Stimulated activated memory B cell treated with anti-CD40 and anti-IgM and Interleukin-4, amounts not matched to agents 10 μg/mL and 1 μg/mL and 100 μg/mL, for 72 hours (primary cell): ENCODE measurements at regions not wholly inside any gene's neighbourhood (a gene's known extent, or its start where the extent isn't known, plus 50 kb on each side); places are given as distances from the start of the nearest gene placed in this dataset.

ENCODE experiments used
- ATAC-seq: fragments of 150-1000 bp; cut with Tn5 transposase; 2 replicates; pipeline ENCODE4 v1.10.0; 2021
- H3K27ac Mint-ChIP-seq: one replicate; pipeline ENCODE4 v1.8.0; 2022; ENCODE audit warnings: mild to moderate bottlenecking, mixed read lengths
- H3K27me3 Mint-ChIP-seq: one replicate; pipeline ENCODE4 v1.8.0; 2022; ENCODE audit warnings: mixed read lengths
- H3K36me3 Mint-ChIP-seq: one replicate; pipeline ENCODE4 v1.8.0; 2022; ENCODE audit warnings: mixed read lengths
- H3K4me1 Mint-ChIP-seq: one replicate; pipeline ENCODE4 v1.8.0; 2022; ENCODE audit warnings: mixed read lengths
- H3K4me3 Mint-ChIP-seq: one replicate; pipeline ENCODE4 v1.8.0; 2022; ENCODE audit warnings: mild to moderate bottlenecking, moderate library complexity, mixed read lengths
- H3K9me3 Mint-ChIP-seq: one replicate; pipeline ENCODE4 v1.8.0; 2022; ENCODE audit warnings: mixed read lengths

DNA sequence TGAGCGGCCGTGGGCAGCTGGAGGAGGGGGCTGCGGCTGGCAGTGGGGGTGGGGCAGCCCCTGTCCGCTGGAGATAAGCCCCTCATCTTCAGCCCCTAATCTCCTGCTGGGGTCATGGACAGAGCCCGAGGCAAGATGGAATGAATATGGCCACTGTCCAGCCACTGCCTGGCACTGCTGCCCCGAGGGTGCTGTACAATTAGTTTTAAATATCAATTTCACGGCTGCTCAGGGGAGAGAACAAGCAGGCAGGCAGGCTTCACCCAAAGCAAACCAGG is 64.1 kb upstream of the NKX1-1 start:
- H3K4me1 Mint-ChIP-seq, result no peaks in the 10 kb centered on the region
- peaks cover 14% of the 10 kb centered on the region for H3K9me3 Mint-ChIP-seq
- no peak overlapping the region for H3K4me3 Mint-ChIP-seq
- H3K27ac Mint-ChIP-seq, result no peak overlapping the region
- ATAC-seq, result no peak
- no peaks in the 10 kb centered on the region for H3K36me3 Mint-ChIP-seq
- peaks cover 25% of the 10 kb centered on the region for H3K27me3 Mint-ChIP-seq

DNA sequence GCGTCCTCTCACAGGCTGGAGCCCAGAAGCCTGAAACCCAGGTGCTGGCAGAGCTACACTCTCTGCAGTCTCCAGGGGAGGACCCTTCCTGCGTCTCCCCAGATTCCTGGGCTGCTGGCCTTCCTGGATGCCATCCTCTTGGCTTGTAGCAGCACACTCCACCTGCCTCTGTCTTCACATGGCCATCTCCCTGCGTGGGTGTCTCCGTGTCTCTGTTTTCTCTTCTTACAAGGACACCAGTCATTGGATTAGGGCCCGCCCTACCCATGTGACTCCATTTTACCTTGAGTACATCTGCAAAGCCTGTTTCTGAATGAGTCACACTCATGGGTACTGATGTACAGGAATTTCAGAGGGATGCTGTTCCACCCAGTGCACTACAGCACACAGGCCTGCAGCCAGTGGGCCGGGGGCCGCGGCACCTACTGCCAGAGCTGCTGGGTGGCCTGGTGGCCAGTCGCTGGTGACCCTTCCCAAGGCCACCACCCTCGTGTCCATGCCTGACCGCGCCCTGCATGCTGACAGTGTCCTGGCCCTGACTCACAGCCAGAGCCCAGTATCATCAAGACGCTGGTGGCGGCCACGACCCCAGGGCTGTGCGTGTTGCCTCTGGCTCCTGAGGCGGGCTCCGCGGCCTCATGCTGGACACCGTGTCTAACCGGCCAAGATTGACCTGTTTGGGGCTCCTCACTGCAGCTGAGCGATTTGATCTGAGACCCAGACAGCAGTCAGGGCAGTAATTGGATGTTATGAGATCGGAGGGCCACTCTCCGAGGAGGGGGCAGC is 63.6 kb upstream of the NKX1-1 start:
- H3K27ac Mint-ChIP-seq, result no peak overlapping the region
- no peaks in the 10 kb centered on the region for H3K36me3 Mint-ChIP-seq
- no peaks in the 10 kb centered on the region for H3K4me1 Mint-ChIP-seq
- H3K9me3 Mint-ChIP-seq, result peaks cover 13% of the 10 kb centered on the region
- H3K4me3 Mint-ChIP-seq, result no peak overlapping the region
- H3K27me3 Mint-ChIP-seq, result peaks cover 20% of the 10 kb centered on the region
- no peak for ATAC-seq

DNA sequence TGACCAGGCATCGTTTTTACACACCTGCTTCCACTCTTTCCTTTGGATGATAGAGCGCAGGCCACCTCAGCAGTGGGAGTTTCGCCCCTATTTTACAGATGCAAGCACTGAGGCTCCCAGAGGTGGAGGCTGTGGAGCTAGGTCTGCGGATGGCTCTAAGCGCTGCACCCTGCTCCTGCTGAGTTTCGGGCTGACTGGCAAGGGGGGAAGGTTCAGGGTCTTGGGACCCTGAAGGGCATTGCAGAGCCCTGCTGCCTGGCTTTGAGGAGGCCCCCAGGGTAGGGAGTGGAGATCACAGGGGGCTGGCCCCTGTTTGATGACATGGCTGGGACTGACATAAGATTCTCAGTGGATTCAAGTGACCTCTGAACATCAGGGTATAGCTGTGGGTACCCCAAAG is 62.8 kb upstream of the NKX1-1 start:
- Mint-ChIP-seq H3K4me3 (no peak overlapping the region), H3K27me3 (peaks cover 13% of the 10 kb centered on the region), H3K4me1 (no peaks in the 10 kb centered on the region), H3K27ac (no peak overlapping the region), H3K36me3 (no peaks in the 10 kb centered on the region), H3K9me3 (peaks cover 13% of the 10 kb centered on the region)
- no peak for ATAC-seq

DNA sequence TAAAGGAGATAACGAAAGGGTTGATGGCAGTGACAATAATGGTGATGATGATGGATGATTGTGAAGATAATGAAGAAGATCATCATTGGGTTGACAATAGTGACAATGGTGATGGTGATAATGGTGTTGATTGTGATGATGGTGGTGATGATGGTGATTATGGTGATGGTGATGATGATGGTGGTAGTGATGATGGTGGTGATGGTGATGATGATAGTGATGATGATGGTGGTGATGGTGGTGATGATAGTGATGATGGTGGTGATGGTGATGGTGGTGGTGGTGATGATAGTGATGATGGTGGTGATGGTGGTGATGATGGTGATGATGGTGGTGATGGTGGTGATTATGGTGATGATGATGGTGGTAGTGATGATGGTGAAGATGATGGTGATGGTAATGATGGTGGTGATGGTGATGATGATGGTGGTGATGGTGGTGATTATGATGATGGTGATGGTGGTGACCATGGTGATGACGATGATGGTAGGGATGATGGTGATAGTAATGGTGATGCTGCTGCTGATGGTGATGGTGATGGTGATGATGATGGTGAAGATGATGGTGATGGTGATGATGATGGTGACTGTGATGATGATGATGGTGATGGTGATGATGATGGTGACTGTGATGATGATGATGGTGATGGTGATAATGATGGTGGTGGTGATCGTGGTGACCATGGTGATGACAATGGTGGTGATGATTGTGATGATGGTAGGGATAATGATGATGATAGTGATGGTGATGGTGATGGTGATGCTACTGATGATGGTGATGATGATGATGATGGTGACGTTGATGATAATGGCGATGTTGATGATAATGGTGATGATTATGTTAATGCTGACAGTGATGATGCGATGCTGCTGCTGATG is 61.6 kb upstream of the NKX1-1 start:
- H3K4me3 Mint-ChIP-seq, result no peak overlapping the region
- ATAC-seq, result no peak
- no peak overlapping the region for H3K27ac Mint-ChIP-seq
- peaks cover 13% of the 10 kb centered on the region for H3K9me3 Mint-ChIP-seq
- peaks cover 5% of the 10 kb centered on the region for H3K27me3 Mint-ChIP-seq
- no peaks in the 10 kb centered on the region for H3K36me3 Mint-ChIP-seq
- no peaks in the 10 kb centered on the region for H3K4me1 Mint-ChIP-seq

DNA sequence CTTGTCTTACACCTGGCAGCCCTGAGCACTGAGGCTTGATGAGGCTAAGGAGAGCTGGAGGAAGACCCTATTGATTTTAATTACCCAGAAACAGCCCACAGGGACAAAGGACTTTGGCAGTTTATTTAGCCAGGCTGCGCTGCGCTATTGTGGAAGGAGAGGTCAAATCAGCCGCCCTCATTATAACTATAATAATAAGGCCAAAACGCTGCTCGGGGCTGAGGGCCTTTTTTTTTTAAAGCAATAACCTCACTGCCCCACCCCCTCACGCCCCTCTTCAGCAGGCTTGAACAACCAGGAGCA is 60.6 kb upstream of the NKX1-1 start:
- H3K4me3 Mint-ChIP-seq, result no peak overlapping the region
- no peaks in the 10 kb centered on the region for H3K4me1 Mint-ChIP-seq
- ATAC-seq, result no peak
- H3K9me3 Mint-ChIP-seq, result peaks cover 13% of the 10 kb centered on the region
- no peaks in the 10 kb centered on the region for H3K36me3 Mint-ChIP-seq
- H3K27me3 Mint-ChIP-seq, result peaks cover 10% of the 10 kb centered on the region
- H3K27ac Mint-ChIP-seq, result no peak overlapping the region

DNA sequence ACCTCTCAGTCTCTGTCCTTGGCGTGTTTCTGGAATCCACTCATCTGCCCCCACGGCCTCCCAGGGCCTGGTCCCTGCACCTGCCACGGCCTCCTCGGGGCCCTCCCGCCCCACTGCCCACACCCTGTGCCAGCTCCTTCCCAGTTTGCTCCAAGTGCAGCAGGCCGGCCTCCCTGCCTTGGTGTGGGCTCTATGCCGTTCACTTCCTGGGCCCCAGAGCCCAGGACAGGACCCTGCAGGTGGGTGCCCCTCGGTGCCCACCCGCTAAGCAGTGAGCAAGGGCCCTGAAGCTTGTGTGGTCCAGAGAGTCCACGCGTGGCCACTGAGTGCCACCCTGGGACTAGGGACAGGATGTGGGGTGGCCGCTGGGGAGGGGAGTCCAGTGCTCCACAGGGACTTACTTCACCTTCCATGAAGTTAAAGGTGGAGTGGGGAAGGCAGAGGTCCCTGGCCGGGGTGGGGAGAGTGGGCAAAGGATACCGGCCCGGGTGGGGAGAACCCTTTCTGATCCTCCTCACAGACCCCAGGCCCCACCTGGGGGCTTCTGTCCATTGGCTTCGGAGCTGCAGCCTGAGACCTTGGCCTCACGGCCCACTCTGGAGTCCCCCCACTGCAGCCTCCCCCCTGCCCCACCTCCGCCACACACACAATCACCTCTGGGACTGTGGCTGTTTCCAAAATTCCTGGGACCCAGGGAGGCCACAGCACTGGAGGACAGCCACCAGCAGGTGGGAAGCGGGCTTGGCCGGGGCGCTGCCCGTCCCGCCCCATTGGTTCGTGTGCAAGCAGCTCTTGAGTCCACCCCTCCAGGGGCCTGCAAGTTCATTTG is 60.0 kb upstream of the NKX1-1 start:
- no peaks in the 10 kb centered on the region for H3K4me1 Mint-ChIP-seq
- no peak overlapping the region for H3K4me3 Mint-ChIP-seq
- no peaks in the 10 kb centered on the region for H3K36me3 Mint-ChIP-seq
- ATAC-seq, result no peak
- peaks cover 16% of the 10 kb centered on the region for H3K27me3 Mint-ChIP-seq
- H3K27ac Mint-ChIP-seq, result no peak overlapping the region
- peaks cover 13% of the 10 kb centered on the region for H3K9me3 Mint-ChIP-seq

DNA sequence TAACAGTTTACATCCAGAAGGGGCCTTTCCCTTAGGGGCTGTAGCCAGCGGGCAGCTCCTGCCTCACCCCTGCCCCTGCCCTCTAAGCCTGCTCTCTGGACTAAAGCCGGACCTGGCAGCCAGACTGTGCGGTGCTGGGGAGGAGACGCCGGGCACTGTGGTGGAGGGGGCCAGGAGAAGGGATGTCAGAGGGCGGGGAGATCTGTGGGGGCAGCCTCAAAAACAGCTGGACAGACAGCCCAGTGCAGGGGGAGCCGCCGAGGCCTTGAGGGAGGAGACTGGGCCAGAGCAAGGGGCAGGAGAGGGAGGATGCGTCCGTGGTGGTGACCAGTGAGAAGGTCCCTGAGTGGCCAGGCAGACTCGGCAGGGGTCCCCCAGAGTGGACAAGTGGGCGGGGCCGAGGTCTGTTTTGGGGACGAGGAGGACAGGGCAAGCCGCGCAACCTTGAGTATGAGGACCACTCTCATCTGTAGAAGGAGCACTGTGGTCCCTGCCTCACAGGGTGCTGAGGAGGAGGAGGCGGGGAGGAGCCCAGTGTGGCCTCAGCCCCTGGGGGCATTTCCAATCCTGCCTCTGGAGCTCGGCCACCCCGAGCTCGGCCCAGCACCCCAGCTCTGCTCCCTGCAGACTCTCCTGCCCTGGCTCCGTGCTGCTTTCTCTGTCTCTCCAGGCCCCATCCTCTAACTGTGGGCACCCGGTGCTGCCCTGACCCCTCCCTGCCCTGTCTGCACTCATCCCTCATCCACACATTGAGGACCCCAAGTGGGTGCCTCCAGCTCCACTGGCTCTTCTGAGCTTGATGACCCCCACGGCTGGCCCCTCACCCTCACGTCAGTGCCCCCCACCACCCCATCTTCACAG is 59.2 kb upstream of the NKX1-1 start:
- Mint-ChIP-seq H3K4me3 (no peak overlapping the region), H3K27ac (no peak overlapping the region), H3K27me3 (peaks cover 24% of the 10 kb centered on the region), H3K9me3 (peaks cover 13% of the 10 kb centered on the region), H3K36me3 (no peaks in the 10 kb centered on the region), H3K4me1 (no peaks in the 10 kb centered on the region)
- no peak for ATAC-seq

DNA sequence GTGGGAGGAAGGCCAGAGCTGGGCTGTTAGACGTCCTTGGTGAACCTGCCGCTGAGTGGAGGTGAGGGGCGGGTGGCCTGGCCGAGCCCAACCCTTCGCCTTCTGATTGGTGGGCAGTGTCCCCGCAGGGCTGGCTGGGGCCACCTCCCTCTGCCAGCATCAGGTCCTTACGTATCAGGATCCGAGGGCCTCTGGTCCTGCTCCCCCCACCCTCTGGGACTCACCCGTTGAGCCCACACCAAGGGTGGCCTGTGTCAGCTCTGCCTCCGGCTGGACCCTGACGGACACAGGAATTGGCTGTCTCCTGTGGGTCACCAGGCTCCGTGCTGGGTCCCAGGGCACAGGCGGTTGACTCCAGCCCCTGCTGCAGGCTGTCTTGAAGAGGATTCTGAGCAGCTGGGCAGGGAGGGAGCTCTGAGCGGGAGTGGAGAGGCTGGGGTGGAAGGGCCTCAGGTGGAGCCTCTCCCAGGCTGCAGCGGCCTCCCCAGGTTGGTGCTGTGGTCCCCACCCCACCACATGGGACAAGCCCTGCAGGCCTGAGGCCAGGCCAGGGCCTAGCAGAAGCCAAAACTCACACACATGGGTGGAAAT is 58.4 kb upstream of the NKX1-1 start:
- Mint-ChIP-seq H3K36me3 (no peaks in the 10 kb centered on the region), H3K27me3 (peaks cover 30% of the 10 kb centered on the region), H3K9me3 (peaks cover 13% of the 10 kb centered on the region), H3K27ac (no peak overlapping the region), H3K4me1 (no peaks in the 10 kb centered on the region), H3K4me3 (no peak overlapping the region)
- ATAC-seq, result no peak

DNA sequence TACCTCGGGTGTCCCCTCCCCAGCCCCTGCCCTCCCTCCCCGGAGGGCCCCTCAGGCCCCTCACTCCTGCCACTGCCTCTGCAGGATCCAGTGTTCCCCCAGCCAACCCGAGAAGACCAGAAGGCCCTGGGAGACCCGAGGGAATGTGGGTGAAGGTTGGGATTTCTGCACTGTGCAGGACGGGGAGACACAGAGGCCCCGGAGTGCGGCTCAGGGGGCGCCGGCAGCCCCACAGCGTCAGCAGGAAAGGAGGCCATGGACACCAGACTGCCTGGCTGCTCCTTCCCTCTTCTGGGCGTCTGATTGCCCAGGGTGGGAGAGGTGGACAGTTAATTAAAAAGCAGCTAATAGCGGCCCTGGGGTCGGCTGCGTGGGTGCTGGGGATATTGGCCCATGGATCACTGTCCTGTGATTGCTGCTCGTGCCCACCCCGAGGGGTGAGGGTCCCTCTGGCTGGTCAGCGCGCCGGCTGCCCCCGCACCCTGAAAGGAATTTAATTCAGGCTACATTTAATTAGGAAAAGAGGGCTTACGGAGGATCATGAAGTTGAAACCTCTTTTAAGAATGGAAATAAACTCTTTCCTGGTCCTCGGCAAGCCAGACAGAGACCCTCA is 57.8 kb upstream of the NKX1-1 start:
- Mint-ChIP-seq H3K4me1 (no peaks in the 10 kb centered on the region), H3K36me3 (no peaks in the 10 kb centered on the region), H3K27ac (no peak overlapping the region), H3K9me3 (peaks cover 13% of the 10 kb centered on the region), H3K4me3 (no peak overlapping the region), H3K27me3 (peaks cover 30% of the 10 kb centered on the region)
- no peak for ATAC-seq

DNA sequence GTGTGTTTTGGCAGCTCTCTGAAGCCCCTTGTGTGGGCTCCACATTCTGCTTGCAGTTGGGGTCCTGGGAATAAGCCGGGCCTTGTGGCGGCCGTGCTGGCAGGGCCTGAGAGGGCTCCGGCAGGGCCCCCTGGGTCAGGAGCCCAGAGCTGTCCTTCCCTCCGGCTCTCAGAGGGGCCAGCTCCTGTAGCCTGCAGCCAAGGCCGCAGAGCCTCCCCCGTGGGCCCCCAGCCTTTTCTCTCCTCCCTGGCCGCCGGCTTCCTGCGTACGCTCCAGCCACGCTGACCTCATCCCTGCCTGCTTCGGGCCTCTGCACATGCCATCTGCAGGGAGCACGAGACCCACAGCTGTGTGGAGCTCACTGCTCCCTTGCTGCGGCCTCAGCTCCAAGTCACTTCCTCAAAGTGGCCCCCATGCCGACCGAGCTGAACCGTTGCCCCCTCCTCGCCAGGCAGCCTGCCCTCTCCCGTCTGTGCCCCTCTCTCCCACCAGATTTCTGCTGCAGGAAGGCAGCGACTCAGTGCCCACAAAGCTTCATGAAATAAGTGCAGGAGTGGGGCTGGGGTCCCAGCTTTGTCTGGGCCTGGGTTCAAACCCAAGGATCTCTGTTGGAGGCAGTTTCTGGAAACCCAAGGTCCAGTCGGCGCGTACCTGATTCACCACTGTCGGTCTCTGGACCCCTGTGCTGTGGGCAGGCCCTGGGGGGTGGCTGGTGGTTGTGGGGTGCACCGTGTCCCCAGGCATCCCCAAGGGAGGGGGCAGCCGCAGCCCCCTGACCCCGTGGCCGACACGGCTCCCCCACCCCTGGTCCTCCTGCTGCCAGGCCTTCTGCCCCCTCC is 57.1 kb upstream of the NKX1-1 start:
- H3K9me3 Mint-ChIP-seq, result peaks cover 13% of the 10 kb centered on the region
- H3K4me1 Mint-ChIP-seq, result no peaks in the 10 kb centered on the region
- ATAC-seq, result no peak
- peaks cover 37% of the 10 kb centered on the region for H3K27me3 Mint-ChIP-seq
- H3K4me3 Mint-ChIP-seq, result no peak overlapping the region
- no peak overlapping the region for H3K27ac Mint-ChIP-seq
- no peaks in the 10 kb centered on the region for H3K36me3 Mint-ChIP-seq

DNA sequence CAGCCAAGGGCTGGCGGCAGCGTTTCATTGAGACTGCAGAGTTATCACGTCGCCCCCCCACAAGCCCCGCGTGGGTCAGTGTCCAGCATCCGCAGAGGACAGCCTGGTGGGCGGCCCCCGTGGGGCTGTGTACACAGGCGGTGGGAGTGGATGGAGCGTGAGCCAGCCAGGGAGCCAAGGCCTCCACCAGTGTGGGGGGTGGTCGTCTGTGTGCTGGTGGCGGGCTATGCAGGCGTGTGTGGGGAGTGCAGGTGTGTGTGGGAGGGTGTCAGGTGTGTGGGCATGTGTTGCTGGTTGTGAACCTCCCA is 56.5 kb upstream of the NKX1-1 start:
- Mint-ChIP-seq H3K27ac (no peak overlapping the region), H3K9me3 (peaks cover 12% of the 10 kb centered on the region), H3K4me1 (no peaks in the 10 kb centered on the region), H3K27me3 (peaks cover 42% of the 10 kb centered on the region), H3K4me3 (no peak overlapping the region), H3K36me3 (no peaks in the 10 kb centered on the region)
- ATAC-seq, result no peak

DNA sequence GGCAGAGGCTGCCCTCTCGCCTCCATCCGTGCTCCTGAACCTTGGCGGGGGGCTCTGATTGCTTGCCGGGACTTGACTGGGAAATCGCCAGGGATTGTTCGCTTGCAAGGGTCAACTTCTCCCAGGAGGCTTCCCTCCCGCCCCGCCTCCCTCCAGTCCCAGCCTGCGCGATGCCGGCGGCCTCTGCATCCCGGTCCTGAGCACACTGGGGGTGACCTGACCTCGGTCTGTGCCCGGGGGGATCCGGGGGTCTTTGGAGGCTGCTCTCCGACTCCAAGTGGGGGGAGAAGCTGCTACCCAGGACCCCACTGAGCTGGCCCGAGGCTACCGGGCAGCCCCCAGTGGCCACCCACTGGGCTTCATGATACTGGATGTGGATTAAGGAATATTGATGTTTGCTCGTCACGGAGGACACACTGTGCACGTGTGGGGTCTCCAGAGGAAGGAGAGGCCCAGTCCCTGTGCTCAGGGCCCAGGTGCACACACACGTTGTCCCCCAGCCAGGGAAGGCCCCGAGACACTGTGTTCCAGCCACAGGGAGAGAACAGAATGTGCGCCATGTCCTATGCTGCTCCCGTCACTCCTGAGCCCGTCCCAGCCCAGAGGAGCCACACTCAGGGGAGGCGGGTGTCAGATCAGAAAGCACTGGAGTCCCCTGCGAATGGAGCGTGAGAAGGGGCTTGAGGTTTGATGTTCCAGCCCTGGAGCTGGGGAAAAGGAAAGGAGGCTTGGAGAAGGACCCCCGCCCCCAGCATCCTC is 55.9 kb upstream of the NKX1-1 start:
- peaks cover 7% of the 10 kb centered on the region for H3K9me3 Mint-ChIP-seq
- no peaks in the 10 kb centered on the region for H3K4me1 Mint-ChIP-seq
- H3K27ac Mint-ChIP-seq, result no peak overlapping the region
- no peak overlapping the region for H3K4me3 Mint-ChIP-seq
- peaks cover 42% of the 10 kb centered on the region for H3K27me3 Mint-ChIP-seq
- no peak for ATAC-seq
- H3K36me3 Mint-ChIP-seq, result no peaks in the 10 kb centered on the region
